ENCODE measurements at regions not wholly inside any gene's neighbourhood (a gene's known extent, or its start where the extent isn't known, plus 50 kb on each side); places are given as distances from the start of the nearest gene placed in this dataset.

GRCh38 chr14:98182393-98183055 lies 1089.5 kb downstream of the BCL11B start:
- no peak for DNase-seq

- no peak for DNase-seq
Measured at GRCh38 chr14:98183556-98183955, 1088.4 kb downstream of the BCL11B start.

GRCh38 chr14:98184457-98184856 lies 1087.5 kb downstream of the BCL11B start:
- DNase-seq, result no peak

GRCh38 chr14:98185036-98185435 lies 1087.0 kb downstream of the BCL11B start:
- DNase-seq, result no peak

- no peak for DNase-seq
Measured at GRCh38 chr14:98186140-98186539, 1085.9 kb downstream of the BCL11B start.

- DNase-seq, result no peak
Measured at GRCh38 chr14:98187281-98187680, 1084.7 kb downstream of the BCL11B start.

- DNase-seq, result no peak
Measured at GRCh38 chr14:98189062-98189461, 1082.9 kb downstream of the BCL11B start.

GRCh38 chr14:98189511-98189910 lies 1082.5 kb downstream of the BCL11B start:
- DNase-seq, result no peak

GRCh38 chr14:98189944-98190343 lies 1082.1 kb downstream of the BCL11B start:
- DNase-seq, result no peak

- no peak for DNase-seq
Measured at GRCh38 chr14:98192946-98193345, 1079.1 kb downstream of the BCL11B start.

GRCh38 chr14:98194821-98195220 lies 1077.2 kb downstream of the BCL11B start:
- DNase-seq, result no peak

GRCh38 chr14:98195256-98195655 lies 1076.7 kb downstream of the BCL11B start:
- no peak for DNase-seq

- DNase-seq, result no peak
Measured at GRCh38 chr14:98197933-98198332, 1074.1 kb downstream of the BCL11B start.

- no peak for DNase-seq
Measured at GRCh38 chr14:98198385-98198784, 1073.6 kb downstream of the BCL11B start.

GRCh38 chr14:98200601-98201000 lies 1071.4 kb downstream of the BCL11B start:
- no peak for DNase-seq

- DNase-seq, result no peak
Measured at GRCh38 chr14:98203421-98203820, 1068.6 kb downstream of the BCL11B start.

GRCh38 chr14:98204139-98204538 lies 1067.9 kb downstream of the BCL11B start:
- DNase-seq, result no peak

- DNase-seq, result no peak
Measured at GRCh38 chr14:98207415-98207814, 1064.6 kb downstream of the BCL11B start.

- no peak for DNase-seq
Measured at GRCh38 chr14:98208211-98208611, 1063.8 kb downstream of the BCL11B start.

- no peak for DNase-seq
Measured at GRCh38 chr14:98208943-98209342, 1063.1 kb downstream of the BCL11B start.

GRCh38 chr14:98210045-98210672 lies 1061.8 kb downstream of the BCL11B start:
- DNase-seq, result no peak

GRCh38 chr14:98217530-98217929 lies 1054.5 kb downstream of the BCL11B start:
- no peak for DNase-seq

- DNase-seq, result no peak
Measured at GRCh38 chr14:98218218-98218617, 1053.8 kb downstream of the BCL11B start.

GRCh38 chr14:98219638-98220037 lies 1052.4 kb downstream of the BCL11B start:
- DNase-seq, result no peak

GRCh38 chr14:98223106-98223505 lies 1048.9 kb downstream of the BCL11B start:
- no peak for DNase-seq
